ENCODE measurements at regions not wholly inside any gene's neighbourhood (a gene's known extent, or its start where the extent isn't known, plus 50 kb on each side); places are given as distances from the start of the nearest gene placed in this dataset.
"Not testable (repeated sequence)": the region's sequence is repeated elsewhere in the genome, so short reads cannot be mapped to it uniquely, and the experiment has no call there.

DNA sequence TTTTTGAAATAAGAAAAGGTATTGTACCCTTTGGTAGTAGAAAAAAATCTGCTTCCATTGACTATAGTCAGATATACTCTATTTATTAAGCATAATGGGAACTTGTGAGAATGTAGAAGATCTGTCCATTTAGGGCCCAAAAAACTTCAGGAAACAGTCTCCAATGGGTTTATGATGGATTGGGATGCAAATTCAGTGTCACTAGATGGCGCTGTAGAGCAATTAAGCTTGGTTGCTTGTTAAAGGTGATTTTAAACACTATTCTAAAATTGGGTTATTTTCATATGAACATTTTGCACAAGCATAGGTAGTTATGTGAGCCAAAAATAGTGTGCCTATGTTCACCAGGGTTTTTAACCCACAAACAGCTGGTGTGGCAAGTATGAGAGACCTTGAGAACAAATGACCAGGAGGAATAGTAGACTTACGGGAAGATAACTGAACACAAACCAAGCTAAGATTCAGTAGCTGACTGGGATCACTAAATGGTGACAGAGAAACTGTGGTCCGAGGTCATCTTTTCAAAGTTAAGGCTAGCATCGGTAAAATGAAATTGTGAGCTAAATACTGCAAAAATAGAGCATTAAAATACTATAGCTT is 80.3 kb upstream of the LSM6 start:
- in situ Hi-C loops (cut with HindIII; ENCODE audit: low pct_unique_long_range_greater_than_20kb, low sequenced_read_pairs): no loop called here

GRCh38 chr4:146088690-146089089 is 86.8 kb upstream of the LSM6 start:
- no peak for DNase-seq (ENCODE audit: low read depth, low spot score)
- in situ Hi-C loops (cut with HindIII; ENCODE audit: low pct_unique_long_range_greater_than_20kb, low sequenced_read_pairs): no loop called here

More for the DNA sequence above, 80.3 kb upstream of the LSM6 start:
- peak; percentile 64 for DNase-seq (ENCODE audit: low read depth, low spot score)

DNA sequence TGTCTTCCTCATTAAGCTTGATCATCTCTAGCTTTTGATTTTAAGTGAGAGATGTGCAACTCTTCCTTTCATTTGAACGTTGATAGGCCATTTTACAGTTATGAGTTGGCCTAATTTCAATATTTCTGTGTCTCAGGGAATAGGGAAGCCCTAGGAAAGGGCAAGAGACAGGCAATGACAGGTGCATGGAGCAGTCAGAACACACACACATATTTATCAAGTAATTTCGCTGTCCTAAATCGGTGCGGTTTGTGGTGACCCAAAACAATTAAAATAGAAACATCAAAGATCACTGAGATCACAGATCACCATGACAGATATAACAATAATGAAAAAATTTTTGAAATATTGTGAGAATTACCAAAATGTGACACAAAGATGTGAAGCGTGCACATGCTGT is 87.7 kb upstream of the LSM6 start:
- in situ Hi-C loops (cut with HindIII; ENCODE audit: low pct_unique_long_range_greater_than_20kb, low sequenced_read_pairs): no loop called here
- DNase-seq (ENCODE audit: low read depth, low spot score): no peak

GRCh38 chr4:146076081-146076480 is 99.4 kb upstream of the LSM6 start:
- no peak for DNase-seq (ENCODE audit: low read depth, low spot score)
- in situ Hi-C loops (cut with HindIII; ENCODE audit: low pct_unique_long_range_greater_than_20kb, low sequenced_read_pairs): no loop called here

DNA sequence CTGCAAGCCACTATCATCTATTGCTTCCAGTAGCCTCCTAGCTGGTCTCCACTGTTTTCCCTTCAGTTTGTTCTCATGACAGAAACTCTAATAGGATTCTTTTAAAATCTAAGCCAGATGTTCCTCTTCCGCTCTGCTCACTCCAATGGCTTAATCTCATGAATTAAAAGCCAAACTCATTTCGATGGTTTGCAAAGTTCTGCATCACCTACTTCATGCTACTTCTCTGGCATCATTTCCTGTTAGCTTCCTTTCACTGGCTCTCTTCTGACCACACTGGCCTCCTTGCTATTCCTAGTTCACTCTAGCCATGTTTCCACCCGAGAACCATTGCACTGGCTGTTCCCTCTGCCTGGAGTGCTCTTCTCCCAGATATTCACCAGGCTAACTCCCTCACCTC is 102.0 kb upstream of the LSM6 start:
- DNase-seq (ENCODE audit: low read depth, low spot score): no peak
- in situ Hi-C loops (cut with HindIII; ENCODE audit: low pct_unique_long_range_greater_than_20kb, low sequenced_read_pairs): no loop called here

DNA sequence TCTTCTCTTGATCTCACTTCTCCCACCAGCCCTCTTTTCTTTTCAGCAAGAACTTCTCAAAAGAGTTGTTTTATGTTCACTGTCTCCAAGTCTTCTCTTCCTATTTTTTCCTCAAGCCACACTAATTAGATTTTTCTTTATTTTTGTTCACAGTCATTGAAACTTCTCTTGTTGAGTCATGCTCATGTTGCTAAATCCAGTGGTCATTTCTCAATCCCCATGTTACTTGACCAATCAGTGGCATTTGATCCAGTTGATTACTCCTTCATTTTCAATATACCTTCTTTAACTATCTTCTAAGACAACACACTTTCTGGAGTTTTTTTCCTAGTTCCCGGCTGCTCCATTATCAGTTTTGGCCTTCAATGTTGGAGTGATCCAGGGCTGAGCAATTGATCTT is 103.1 kb upstream of the LSM6 start:
- in situ Hi-C loops (cut with HindIII; ENCODE audit: low pct_unique_long_range_greater_than_20kb, low sequenced_read_pairs): no loop called here
- DNase-seq (ENCODE audit: low read depth, low spot score): no peak

DNA sequence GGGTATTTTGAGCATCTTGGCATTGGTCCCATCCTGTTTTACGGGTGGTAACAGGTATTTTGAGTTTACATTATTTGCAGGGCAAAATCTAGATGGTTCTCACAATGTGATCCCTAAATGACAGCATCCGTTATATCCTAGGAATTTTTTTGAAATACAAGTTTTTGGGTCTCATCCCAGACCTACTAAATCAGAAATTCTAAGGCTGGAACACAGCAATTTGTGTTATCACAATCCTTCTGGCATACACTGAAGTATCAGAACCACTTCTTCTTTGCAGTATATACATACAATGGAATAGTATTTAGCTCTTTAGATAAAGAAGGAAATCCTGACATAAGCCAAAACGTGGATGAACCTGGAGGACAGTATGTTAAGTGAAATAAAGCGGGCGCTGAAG is 104.1 kb upstream of the LSM6 start:
- DNase-seq (ENCODE audit: low read depth, low spot score): no peak
- in situ Hi-C loops (cut with HindIII; ENCODE audit: low pct_unique_long_range_greater_than_20kb, low sequenced_read_pairs): no loop called here

- in situ Hi-C loops (cut with HindIII; ENCODE audit: low pct_unique_long_range_greater_than_20kb, low sequenced_read_pairs): no loop called here
- DNase-seq (ENCODE audit: low read depth, low spot score): no peak
Observed at GRCh38 chr4:146063143-146063542, 112.4 kb upstream of the LSM6 start.

- DNase-seq (ENCODE audit: low read depth, low spot score): no peak
- in situ Hi-C loops (cut with HindIII; ENCODE audit: low pct_unique_long_range_greater_than_20kb, low sequenced_read_pairs): no loop called here
Observed at GRCh38 chr4:146062340-146062739, 113.2 kb upstream of the LSM6 start.

DNA sequence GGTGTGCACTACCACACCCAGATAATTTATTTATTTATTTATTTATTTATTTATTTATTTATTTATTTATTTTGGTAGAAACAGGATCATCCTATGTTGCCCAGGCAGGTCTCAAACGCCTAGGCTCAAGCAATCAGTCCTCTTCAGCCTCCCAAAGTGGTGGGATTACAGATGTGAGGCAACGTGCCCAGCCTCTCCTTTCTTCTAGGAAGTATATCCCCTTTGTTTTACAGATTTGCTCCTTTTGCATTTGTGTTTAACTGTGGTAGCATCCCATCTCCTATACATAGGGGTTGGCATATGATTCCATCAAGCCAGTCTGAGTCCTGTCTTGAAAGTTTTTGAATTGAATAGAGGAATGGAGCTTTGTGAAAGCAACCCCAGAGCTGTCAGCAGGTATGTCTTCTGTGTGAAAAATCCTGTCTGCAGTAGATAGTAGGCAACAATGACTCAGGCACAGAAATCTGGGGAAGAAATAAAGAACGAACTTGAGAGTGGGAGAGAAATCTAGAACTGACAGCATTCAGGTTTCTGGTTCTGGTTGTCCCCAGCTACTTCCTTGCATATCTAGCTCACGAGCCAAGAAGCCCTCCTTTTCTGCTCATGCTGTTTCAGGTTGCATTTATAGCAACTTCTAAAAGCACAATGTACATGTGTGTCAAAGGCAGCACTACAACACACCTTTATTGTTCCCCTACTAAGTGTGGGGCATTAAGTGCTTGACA is 113.7 kb upstream of the LSM6 start:
- no peak for DNase-seq (ENCODE audit: low read depth, low spot score)
- in situ Hi-C loops (cut with HindIII; ENCODE audit: low pct_unique_long_range_greater_than_20kb, low sequenced_read_pairs): no loop called here

DNA sequence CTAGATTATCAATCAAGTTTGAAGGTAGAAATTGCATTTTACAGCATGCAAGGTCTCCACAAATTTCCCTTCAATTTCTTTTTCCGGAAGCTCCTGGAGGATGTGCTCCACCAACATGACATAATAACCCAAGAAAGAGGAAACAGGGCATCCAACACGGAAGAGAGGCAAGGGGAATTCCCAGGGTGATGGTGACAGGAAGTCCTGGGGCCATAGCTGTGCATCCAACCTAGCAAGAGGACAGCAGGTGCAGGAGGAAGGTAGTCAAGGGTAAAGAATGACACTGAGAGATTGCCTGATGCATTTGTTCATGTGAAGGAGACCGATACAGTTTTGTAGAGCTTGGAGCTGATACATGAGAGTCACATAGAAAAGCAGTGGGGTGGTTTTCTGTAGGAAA is 115.7 kb upstream of the LSM6 start:
- no peak for DNase-seq (ENCODE audit: low read depth, low spot score)

GRCh38 chr4:146059151-146059550 is 116.4 kb upstream of the LSM6 start:
- no peak for DNase-seq (ENCODE audit: low read depth, low spot score)

More for the DNA sequence above, 115.7 kb upstream of the LSM6 start:
- in situ Hi-C loops (cut with HindIII; ENCODE audit: low pct_unique_long_range_greater_than_20kb, low sequenced_read_pairs): no loop called here

GRCh38 chr4:146058531-146058930 is 117.0 kb upstream of the LSM6 start:
- DNase-seq (ENCODE audit: low read depth, low spot score): no peak
- in situ Hi-C loops (cut with HindIII; ENCODE audit: low pct_unique_long_range_greater_than_20kb, low sequenced_read_pairs): no loop called here

More at GRCh38 chr4:146059151-146059550, 116.4 kb upstream of the LSM6 start:
- in situ Hi-C loops (cut with HindIII; ENCODE audit: low pct_unique_long_range_greater_than_20kb, low sequenced_read_pairs): no loop called here

GRCh38 chr4:146054676-146055075 is 116.1 kb upstream of the ZNF827 start:
- no peak for DNase-seq (ENCODE audit: low read depth, low spot score)
- in situ Hi-C loops (cut with HindIII; ENCODE audit: low pct_unique_long_range_greater_than_20kb, low sequenced_read_pairs): no loop called here

DNA sequence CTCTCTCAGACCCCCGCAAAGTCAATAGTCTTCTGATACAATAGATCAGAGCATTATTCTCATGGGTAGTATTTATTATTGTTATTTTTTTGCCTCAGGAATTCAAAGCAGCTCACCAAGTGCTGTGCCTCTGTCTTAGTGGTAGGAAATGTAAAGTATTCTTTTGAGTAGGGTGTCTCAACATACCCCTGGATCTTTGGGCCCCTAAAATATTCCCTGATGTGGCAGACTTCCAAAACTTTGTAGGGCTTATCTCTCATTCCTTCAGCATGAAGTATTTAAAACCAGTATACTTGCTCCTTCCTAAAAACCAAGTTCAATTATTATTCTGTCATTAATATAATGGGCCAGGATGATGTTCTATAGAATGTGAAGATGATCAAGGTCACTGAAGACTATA is 115.3 kb upstream of the ZNF827 start:
- in situ Hi-C loops (cut with HindIII; ENCODE audit: low pct_unique_long_range_greater_than_20kb, low sequenced_read_pairs): no loop called here

GRCh38 chr4:146051728-146052391 is 113.2 kb upstream of the ZNF827 start:
- DNase-seq (ENCODE audit: low read depth, low spot score): no peak
- in situ Hi-C loops (cut with HindIII; ENCODE audit: low pct_unique_long_range_greater_than_20kb, low sequenced_read_pairs): no loop called here

More for the DNA sequence above, 115.3 kb upstream of the ZNF827 start:
- no peak for DNase-seq (ENCODE audit: low read depth, low spot score)

GRCh38 chr4:146051223-146051622 is 112.6 kb upstream of the ZNF827 start:
- no peak for DNase-seq (ENCODE audit: low read depth, low spot score)
- in situ Hi-C loops (cut with HindIII; ENCODE audit: low pct_unique_long_range_greater_than_20kb, low sequenced_read_pairs): no loop called here

GRCh38 chr4:146049802-146050201 is 111.2 kb upstream of the ZNF827 start:
- in situ Hi-C loops (cut with HindIII; ENCODE audit: low pct_unique_long_range_greater_than_20kb, low sequenced_read_pairs): no loop called here
- no peak for DNase-seq (ENCODE audit: low read depth, low spot score)

- DNase-seq (ENCODE audit: low read depth, low spot score); in situ Hi-C loops (cut with HindIII; ENCODE audit: low pct_unique_long_range_greater_than_20kb, low sequenced_read_pairs): not testable (repeated sequence)
Observed at GRCh38 chr4:146047768-146048167, 109.1 kb upstream of the ZNF827 start.

Measured in SK-MEL-5 (cell line).